ENCODE measurements at regions not wholly inside any gene's neighbourhood (a gene's known extent, or its start where the extent isn't known, plus 50 kb on each side); places are given as distances from the start of the nearest gene placed in this dataset.

GRCh38 chr12:60349232-60349978 lies 753.6 kb downstream of the SLC16A7 start:
- DNase-seq: no peak
- BruUV-seq (replicated peaks): no TSS peak
- intact Hi-C loops (cut with micrococcal nuclease; ENCODE audit: unreplicated experiment): no loop called here
- Mint-ChIP-seq H3K27me3 (ENCODE audit: unreplicated experiment) (no peaks in the 10 kb centered on the region), H3K36me3 (ENCODE audit: insufficient read depth, unreplicated experiment) (no peaks in the 10 kb centered on the region), H3K9me3 (ENCODE audit: low read depth, unreplicated experiment) (peaks cover 3% of the 10 kb centered on the region), H3K27ac (ENCODE audit: unreplicated experiment) (no peak overlapping the region), H3K4me3 (ENCODE audit: low read depth, unreplicated experiment) (no peak overlapping the region), H3K4me1 (ENCODE audit: low read depth, unreplicated experiment) (peaks cover 9% of the 10 kb centered on the region)
- CTCF ChIA-PET: no interaction called here
- no peak for TF ChIP-seq CTCF (IDR thresholded peaks at IDR 0.05; ENCODE audit: unreplicated experiment)

DNA sequence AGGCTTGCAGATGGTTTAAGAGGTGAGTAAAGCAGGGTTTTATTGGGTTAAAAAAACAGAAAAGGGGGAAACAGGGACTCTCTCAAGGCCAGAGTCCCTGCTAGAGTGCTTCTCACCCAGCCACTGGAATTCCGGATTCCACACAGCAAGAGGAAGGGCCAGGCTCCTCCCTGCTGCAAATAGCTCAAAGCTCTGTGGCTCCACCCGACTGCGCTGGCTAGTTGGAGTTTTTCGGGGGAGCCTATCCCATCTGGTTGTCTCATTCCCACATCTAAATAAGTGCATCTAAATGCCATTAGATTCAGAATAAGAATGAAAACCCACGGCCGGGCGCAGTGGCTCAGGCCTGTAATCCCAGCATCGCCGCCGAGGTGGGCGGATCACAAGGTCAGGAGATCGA lies 791.5 kb downstream of the SLC16A7 start:
- CTCF ChIA-PET: no interaction called here
- H3K27me3 Mint-ChIP-seq (ENCODE audit: unreplicated experiment): no peaks in the 10 kb centered on the region
- H3K9me3 Mint-ChIP-seq (ENCODE audit: low read depth, unreplicated experiment): no peaks in the 10 kb centered on the region
- H3K36me3 Mint-ChIP-seq (ENCODE audit: insufficient read depth, unreplicated experiment): no peaks in the 10 kb centered on the region
- no peak for DNase-seq
- no TSS peak for BruUV-seq (replicated peaks)
- no peaks in the 10 kb centered on the region for H3K4me1 Mint-ChIP-seq (ENCODE audit: low read depth, unreplicated experiment)
- H3K27ac Mint-ChIP-seq (ENCODE audit: unreplicated experiment): no peak overlapping the region
- intact Hi-C loops (cut with micrococcal nuclease; ENCODE audit: unreplicated experiment): no loop called here
- no peak overlapping the region for H3K4me3 Mint-ChIP-seq (ENCODE audit: low read depth, unreplicated experiment)
- TF ChIP-seq CTCF (IDR thresholded peaks at IDR 0.05; ENCODE audit: unreplicated experiment): no peak

- H3K9me3 Mint-ChIP-seq (ENCODE audit: low read depth, unreplicated experiment): no peaks in the 10 kb centered on the region
- intact Hi-C loops (cut with micrococcal nuclease; ENCODE audit: unreplicated experiment): no loop called here
- CTCF ChIA-PET: no interaction called here
Measured at GRCh38 chr12:60391051-60391450, 795.2 kb downstream of the SLC16A7 start.

DNA sequence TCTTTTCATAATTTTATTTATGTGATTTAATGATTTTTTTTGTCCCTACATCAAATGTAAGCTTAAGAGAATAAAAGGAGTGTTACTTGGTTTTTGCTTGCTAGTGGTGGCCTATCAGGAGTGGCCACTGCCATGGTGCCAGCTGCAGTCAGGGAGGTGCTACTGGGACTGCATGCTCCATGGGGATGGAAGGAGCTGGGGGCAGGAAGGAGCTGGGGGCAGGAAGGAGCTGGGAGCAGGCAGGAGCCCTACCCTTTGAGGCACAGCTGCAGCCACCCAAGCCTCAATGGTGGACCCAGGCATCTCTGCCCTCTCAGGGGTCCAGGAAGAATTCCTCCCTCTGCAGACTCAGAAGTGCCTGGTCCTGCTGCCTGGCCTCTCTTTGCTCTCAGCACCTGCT lies 796.0 kb downstream of the SLC16A7 start:
- Mint-ChIP-seq H3K4me3 (ENCODE audit: low read depth, unreplicated experiment) (no peak overlapping the region), H3K27me3 (ENCODE audit: unreplicated experiment) (no peaks in the 10 kb centered on the region), H3K27ac (ENCODE audit: unreplicated experiment) (no peak overlapping the region), H3K36me3 (ENCODE audit: insufficient read depth, unreplicated experiment) (no peaks in the 10 kb centered on the region), H3K4me1 (ENCODE audit: low read depth, unreplicated experiment) (peaks cover 14% of the 10 kb centered on the region), H3K9me3 (ENCODE audit: low read depth, unreplicated experiment) (no peaks in the 10 kb centered on the region)
- no peak for TF ChIP-seq CTCF (IDR thresholded peaks at IDR 0.05; ENCODE audit: unreplicated experiment)
- no peak for DNase-seq
- CTCF ChIA-PET: no interaction called here
- intact Hi-C loops (cut with micrococcal nuclease; ENCODE audit: unreplicated experiment): no loop called here
- BruUV-seq (replicated peaks): no TSS peak

More at GRCh38 chr12:60391051-60391450, 795.2 kb downstream of the SLC16A7 start:
- no peaks in the 10 kb centered on the region for H3K27me3 Mint-ChIP-seq (ENCODE audit: unreplicated experiment)
- DNase-seq: no peak
- no peaks in the 10 kb centered on the region for H3K36me3 Mint-ChIP-seq (ENCODE audit: insufficient read depth, unreplicated experiment)
- H3K4me1 Mint-ChIP-seq (ENCODE audit: low read depth, unreplicated experiment): peaks cover 14% of the 10 kb centered on the region
- no peak overlapping the region for H3K27ac Mint-ChIP-seq (ENCODE audit: unreplicated experiment)
- TF ChIP-seq CTCF (IDR thresholded peaks at IDR 0.05; ENCODE audit: unreplicated experiment): no peak
- no peak overlapping the region for H3K4me3 Mint-ChIP-seq (ENCODE audit: low read depth, unreplicated experiment)
- no TSS peak for BruUV-seq (replicated peaks)

Data from Calu3 (cell line).